ENCODE measurements at regions not wholly inside any gene's neighbourhood (a gene's known extent, or its start where the extent isn't known, plus 50 kb on each side); places are given as distances from the start of the nearest gene placed in this dataset.

- no peak overlapping the region for H3K4me3 ChIP-seq
- TF ChIP-seq CTCF (IDR thresholded peaks at IDR 0.05) (no peak), POLR2AphosphoS5 (IDR thresholded peaks at IDR 0.05) (no peak), EP300 (IDR thresholded peaks at IDR 0.05) (no peak), POLR2A (IDR thresholded peaks at IDR 0.05) (no peak)
- no peaks in the 10 kb centered on the region for H3K4me1 ChIP-seq
- no peak for ATAC-seq
- H3K36me3 ChIP-seq: no peaks in the 10 kb centered on the region
- H3K27me3 ChIP-seq: peaks cover 15% of the 10 kb centered on the region
- WGBS, 2 donors (ENCODE audit: low coverage in 1 of 2): 95% methylated on average over 2 of the region's 2 CpGs; no CpG with 5 or more reads in 1 of the 2 donors
- H3K27ac ChIP-seq: no peak overlapping the region
- H3K9me3 ChIP-seq: no peaks in the 10 kb centered on the region
Observed at GRCh38 chr3:135633078-135633477, 332.4 kb upstream of the PPP2R3A start.

DNA sequence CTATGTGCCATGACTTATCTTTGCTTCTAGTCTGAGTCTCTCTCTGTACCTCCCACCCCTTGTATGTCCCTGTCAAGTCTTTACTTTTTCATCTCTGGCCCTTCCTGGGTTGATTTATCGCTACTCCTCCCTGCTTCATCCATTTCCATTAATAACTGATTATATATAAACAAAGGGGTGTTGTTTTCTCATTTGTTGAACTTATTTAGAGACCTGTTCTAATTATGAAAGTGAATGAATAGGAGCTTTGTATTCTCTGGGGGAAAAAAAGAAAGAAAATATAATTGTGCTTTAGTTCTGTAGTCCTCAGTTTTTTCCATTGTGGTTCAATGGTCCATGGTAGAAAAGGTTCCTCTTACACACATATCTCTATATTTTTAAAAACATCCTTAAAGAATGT lies 328.9 kb upstream of the PPP2R3A start:
- Histone ChIP-seq H3K4me1 (no peaks in the 10 kb centered on the region), H3K9me3 (no peaks in the 10 kb centered on the region), H3K27me3 (peaks cover 11% of the 10 kb centered on the region), H3K4me3 (no peak overlapping the region), H3K36me3 (no peaks in the 10 kb centered on the region), H3K27ac (no peak overlapping the region)
- 64 to 78% methylated on average over 1 of the region's 1 CpG for WGBS, 2 donors (ENCODE audit: low coverage in 1 of 2)
- ATAC-seq: no peak
- TF ChIP-seq POLR2A (IDR thresholded peaks at IDR 0.05) (no peak), CTCF (IDR thresholded peaks at IDR 0.05) (no peak), POLR2AphosphoS5 (IDR thresholded peaks at IDR 0.05) (no peak), EP300 (IDR thresholded peaks at IDR 0.05) (no peak)

DNA sequence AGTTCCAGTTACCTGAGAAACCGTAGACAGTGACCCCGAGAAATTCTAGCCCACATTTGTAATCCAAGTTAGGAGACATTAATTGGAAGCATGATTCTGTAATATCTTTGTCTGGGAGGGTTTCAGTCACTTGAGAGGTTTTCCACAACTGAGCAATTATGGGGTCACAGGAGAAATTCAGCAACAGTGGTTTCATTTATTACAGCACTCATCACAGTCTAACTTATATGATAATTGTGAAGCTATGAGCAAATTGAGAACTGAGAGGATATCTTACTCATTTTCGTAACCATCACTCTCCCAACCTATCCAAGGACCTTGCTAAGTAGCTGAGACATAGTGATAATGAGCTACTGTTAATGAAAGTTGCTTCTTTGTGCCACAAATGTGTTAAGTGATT lies 328.5 kb upstream of the PPP2R3A start:
- 64 to 74% methylated on average over 3 of the region's 3 CpGs for WGBS, 2 donors (ENCODE audit: low coverage in 1 of 2)
- peaks cover 11% of the 10 kb centered on the region for H3K27me3 ChIP-seq
- ATAC-seq: no peak

GRCh38 chr3:135641761-135642160 lies 323.8 kb upstream of the PPP2R3A start:
- ATAC-seq: no peak
- Histone ChIP-seq H3K27me3 (no peaks in the 10 kb centered on the region), H3K4me1 (no peaks in the 10 kb centered on the region), H3K9me3 (peaks cover 0 to 6% (median 0%) of the 10 kb centered on the region in 3 donors), H3K4me3 (no peak overlapping the region), H3K36me3 (no peaks in the 10 kb centered on the region), H3K27ac (no peak overlapping the region)
- TF ChIP-seq CTCF (IDR thresholded peaks at IDR 0.05) (no peak), EP300 (IDR thresholded peaks at IDR 0.05) (no peak), POLR2A (IDR thresholded peaks at IDR 0.05) (no peak)

More for the DNA sequence above, 328.5 kb upstream of the PPP2R3A start:
- Histone ChIP-seq H3K4me1 (no peaks in the 10 kb centered on the region), H3K36me3 (no peaks in the 10 kb centered on the region), H3K4me3 (no peak overlapping the region), H3K27ac (no peak overlapping the region), H3K9me3 (no peaks in the 10 kb centered on the region)
- TF ChIP-seq EP300 (IDR thresholded peaks at IDR 0.05): no peak
- TF ChIP-seq POLR2A (IDR thresholded peaks at IDR 0.05): no peak
- no peak for TF ChIP-seq POLR2AphosphoS5 (IDR thresholded peaks at IDR 0.05)
- no peak for TF ChIP-seq CTCF (IDR thresholded peaks at IDR 0.05)

DNA sequence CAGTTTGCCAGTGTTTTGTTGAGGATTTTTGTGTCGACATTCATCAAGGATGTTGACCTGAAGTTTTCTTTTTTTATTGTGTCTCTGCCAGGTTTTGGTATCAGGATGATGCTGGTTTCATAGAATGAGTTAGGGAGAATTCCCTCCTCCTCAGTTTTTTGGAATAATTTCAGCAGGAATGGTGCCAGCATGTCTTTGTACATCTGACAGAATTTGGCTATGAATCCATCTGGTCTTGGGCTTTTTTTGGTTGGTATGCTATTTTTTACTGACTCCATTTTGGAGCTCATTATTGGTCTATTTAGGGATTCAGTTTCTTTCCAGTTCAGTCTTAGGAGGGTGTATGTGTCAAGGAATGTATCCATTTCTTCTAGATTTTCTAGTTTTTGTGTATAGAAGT lies 320.0 kb upstream of the PPP2R3A start:
- no peak for ATAC-seq
- TF ChIP-seq EP300 (IDR thresholded peaks at IDR 0.05) (no peak), CTCF (IDR thresholded peaks at IDR 0.05) (no peak), POLR2AphosphoS5 (IDR thresholded peaks at IDR 0.05) (no peak), POLR2A (IDR thresholded peaks at IDR 0.05) (no peak)
- no peak overlapping the region for H3K4me3 ChIP-seq
- H3K36me3 ChIP-seq: no peaks in the 10 kb centered on the region
- H3K27ac ChIP-seq: no peak overlapping the region
- no peaks in the 10 kb centered on the region for H3K4me1 ChIP-seq
- H3K27me3 ChIP-seq: no peaks in the 10 kb centered on the region
- WGBS, 2 donors (ENCODE audit: low coverage in 1 of 2): 89 to 100% methylated on average over 1 of the region's 1 CpG
- H3K9me3 ChIP-seq: peaks cover 0 to 14% (median 0%) of the 10 kb centered on the region in 3 donors

All from gastroesophageal sphincter (tissue), 4 donors.